ENCODE measurements at regions not wholly inside any gene's neighbourhood (a gene's known extent, or its start where the extent isn't known, plus 50 kb on each side); places are given as distances from the start of the nearest gene placed in this dataset.

- Histone ChIP-seq H3K36me3 (ENCODE audit: control insufficient read depth, insufficient read depth, low read length) (no peaks in the 10 kb centered on the region), H3K4me1 (no peaks in the 10 kb centered on the region), H3K9me3 (ENCODE audit: control insufficient read depth, low read length) (no peaks in the 10 kb centered on the region), H3K27ac (no peak overlapping the region), H3K79me2 (no peaks in the 10 kb centered on the region), H3K4me3 (ENCODE audit: low read depth, low read length) (no peak overlapping the region), H3K9ac (no peak overlapping the region), H3K4me2 (ENCODE audit: low read length) (no peak overlapping the region), H3K27me3 (ENCODE audit: control insufficient read depth, insufficient read depth, low read length) (no peaks in the 10 kb centered on the region), H2AFZ (no peak overlapping the region)
- no peak for TF ChIP-seq CTCF (IDR thresholded peaks at IDR 0.05)
These were observed 442.4 kb downstream of the ENC1 start for GRCh38 chr5:74198156-74198555.

- no peak for TF ChIP-seq CTCF (IDR thresholded peaks at IDR 0.05)
- no peaks in the 10 kb centered on the region for H3K79me2 ChIP-seq
- H3K4me1 ChIP-seq: no peaks in the 10 kb centered on the region
- no peaks in the 10 kb centered on the region for H3K9me3 ChIP-seq (ENCODE audit: control insufficient read depth, low read length)
- no peak overlapping the region for H2AFZ ChIP-seq
- H3K27me3 ChIP-seq (ENCODE audit: control insufficient read depth, insufficient read depth, low read length): no peaks in the 10 kb centered on the region
- no peak overlapping the region for H3K4me2 ChIP-seq (ENCODE audit: low read length)
- H3K9ac ChIP-seq: no peak overlapping the region
- no peak overlapping the region for H3K27ac ChIP-seq
- no peaks in the 10 kb centered on the region for H3K36me3 ChIP-seq (ENCODE audit: control insufficient read depth, insufficient read depth, low read length)
- no peak overlapping the region for H3K4me3 ChIP-seq (ENCODE audit: low read depth, low read length)
These were observed 444.3 kb downstream of the ENC1 start for GRCh38 chr5:74196233-74196632.

GRCh38 chr5:74194196-74194595 is 446.3 kb downstream of the ENC1 start:
- Histone ChIP-seq H3K4me1 (no peaks in the 10 kb centered on the region), H3K9me3 (ENCODE audit: control insufficient read depth, low read length) (no peaks in the 10 kb centered on the region), H3K4me3 (ENCODE audit: low read depth, low read length) (no peak overlapping the region), H3K9ac (no peak overlapping the region), H3K27ac (no peak overlapping the region), H3K27me3 (ENCODE audit: control insufficient read depth, insufficient read depth, low read length) (no peaks in the 10 kb centered on the region), H3K36me3 (ENCODE audit: control insufficient read depth, insufficient read depth, low read length) (no peaks in the 10 kb centered on the region), H3K4me2 (ENCODE audit: low read length) (no peak overlapping the region), H2AFZ (no peak overlapping the region), H3K79me2 (no peaks in the 10 kb centered on the region)
- TF ChIP-seq CTCF (IDR thresholded peaks at IDR 0.05): no peak

- no peak overlapping the region for H3K4me3 ChIP-seq (ENCODE audit: low read depth, low read length)
- no peaks in the 10 kb centered on the region for H3K9me3 ChIP-seq (ENCODE audit: control insufficient read depth, low read length)
- no peaks in the 10 kb centered on the region for H3K27me3 ChIP-seq (ENCODE audit: control insufficient read depth, insufficient read depth, low read length)
- no peaks in the 10 kb centered on the region for H3K36me3 ChIP-seq (ENCODE audit: control insufficient read depth, insufficient read depth, low read length)
- no peaks in the 10 kb centered on the region for H3K79me2 ChIP-seq
- no peak overlapping the region for H3K9ac ChIP-seq
- H2AFZ ChIP-seq: no peak overlapping the region
- H3K4me2 ChIP-seq (ENCODE audit: low read length): no peak overlapping the region
- no peak for TF ChIP-seq CTCF (IDR thresholded peaks at IDR 0.05)
- H3K4me1 ChIP-seq: no peaks in the 10 kb centered on the region
- H3K27ac ChIP-seq: no peak overlapping the region
These were observed 447.8 kb downstream of the ENC1 start for GRCh38 chr5:74192606-74193299.

Data from parathyroid adenoma (tissue), 2 donors.